ENCODE measurements at regions not wholly inside any gene's neighbourhood (a gene's known extent, or its start where the extent isn't known, plus 50 kb on each side); places are given as distances from the start of the nearest gene placed in this dataset.

GRCh38 chr6:81891874-81892273 lies 139.4 kb upstream of the TENT5A start:
- TF ChIP-seq, protein P1, sequence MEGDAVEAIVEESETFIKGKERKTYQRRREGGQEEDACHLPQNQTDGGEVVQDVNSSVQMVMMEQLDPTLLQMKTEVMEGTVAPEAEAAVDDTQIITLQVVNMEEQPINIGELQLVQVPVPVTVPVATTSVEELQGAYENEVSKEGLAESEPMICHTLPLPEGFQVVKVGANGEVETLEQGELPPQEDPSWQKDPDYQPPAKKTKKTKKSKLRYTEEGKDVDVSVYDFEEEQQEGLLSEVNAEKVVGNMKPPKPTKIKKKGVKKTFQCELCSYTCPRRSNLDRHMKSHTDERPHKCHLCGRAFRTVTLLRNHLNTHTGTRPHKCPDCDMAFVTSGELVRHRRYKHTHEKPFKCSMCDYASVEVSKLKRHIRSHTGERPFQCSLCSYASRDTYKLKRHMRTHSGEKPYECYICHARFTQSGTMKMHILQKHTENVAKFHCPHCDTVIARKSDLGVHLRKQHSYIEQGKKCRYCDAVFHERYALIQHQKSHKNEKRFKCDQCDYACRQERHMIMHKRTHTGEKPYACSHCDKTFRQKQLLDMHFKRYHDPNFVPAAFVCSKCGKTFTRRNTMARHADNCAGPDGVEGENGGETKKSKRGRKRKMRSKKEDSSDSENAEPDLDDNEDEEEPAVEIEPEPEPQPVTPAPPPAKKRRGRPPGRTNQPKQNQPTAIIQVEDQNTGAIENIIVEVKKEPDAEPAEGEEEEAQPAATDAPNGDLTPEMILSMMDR (IDR thresholded peaks at IDR 0.05; ENCODE audit: low read depth, low read length), result no peak
- TF ChIP-seq EZH2phosphoT487 (IDR thresholded peaks at IDR 0.05; ENCODE audit: low read depth), result no peak
